HCT116 (cell line): ENCODE measurements at regions not wholly inside any gene's neighbourhood (a gene's known extent, or its start where the extent isn't known, plus 50 kb on each side); places are given as distances from the start of the nearest gene placed in this dataset.

Source experiments
- ATAC-seq: fragments of 200-7000 bp; cut with Tn5 transposase; 2 replicates; pipeline ENCODE4 v1.9.1; 2020; ENCODE audit warnings: mild to moderate bottlenecking, moderate library complexity
- BruUV-seq: library from RNA; stranded (reverse); fragments of 400-500 nt; replicated peaks from 2 replicates; lab custom pipeline; 2021; lab: Mats Ljungman, UMichigan
- CTCF ChIA-PET: fragments of 300-600 bp; sonication (Branson Sonifier 250); formaldehyde crosslinking; loops from one replicate; lab custom pipeline; 2021; ENCODE audit warnings: antibody characterized with exemption; lab: Charles Lee
- POLR2A ChIA-PET: fragments of 300-600, 350-600 bp; sonication (Branson Sonifier 250); formaldehyde crosslinking; loops from one replicate; lab custom pipeline; 2021; ENCODE audit warnings: antibody characterized with exemption; lab: Charles Lee
- RAD21 ChIA-PET, 2 experiments: fragments of 300-600 bp; sonication (Branson Sonifier 250); formaldehyde crosslinking; loops; one replicate each; lab custom pipeline; 2023; ENCODE audit warnings: low total read pairs in 2 of 2; ENCODE audit not compliant: uncharacterized antibody in 2 of 2, unreplicated experiment in 2 of 2, low non-redundant PET in 1 of 2; lab: Charles Lee
- DNase-seq: peaks from one replicate; pipeline ENCODE4 v3.0.0-alpha.2; 2010; ENCODE audit warnings: low read depth, low spot score
- H2AFZ ChIP-seq: fragments of 200-600 bp; shearing (Covaris generic), sonication (generic); 2 replicates; pipeline ENCODE4 v1.6.1; 2017; ENCODE audit warnings: low read depth, mixed run types, mixed read lengths, antibody characterized with exemption, low read length; ENCODE audit not compliant: poor library complexity, severe bottlenecking
- H3K27ac ChIP-seq: 2 replicates; pipeline ENCODE4 v1.5.1; 2012; ENCODE audit warnings: low read depth, low read length
- H3K27me3 ChIP-seq: fragments of 200-600 bp; sonication (generic); 2 replicates; pipeline ENCODE4 v1.6.1; 2016; ENCODE audit warnings: mixed run types, low read length, mixed read lengths; ENCODE audit not compliant: insufficient read depth
- H3K36me3 ChIP-seq, 2 experiments: fragments of 200-500 bp in 1 of 2; fragments of 200-600 bp in 1 of 2; sonication (Bioruptor generic) in 1 of 2; sonication (generic) in 1 of 2; 2 replicates each; pipeline versions ENCODE4 v1.5.1 to v1.6.1; 2014 to 2016; ENCODE audit warnings: low read length in 2 of 2, inconsistent platforms in 1 of 2, mixed read lengths in 1 of 2, mixed run types in 1 of 2; ENCODE audit not compliant: insufficient read depth in 2 of 2, control insufficient read depth in 1 of 2
- H3K4me1 ChIP-seq, 2 experiments: fragments of 200-600 bp in 1 of 2; sonication (generic) in 1 of 2; 2 replicates each; pipeline versions ENCODE4 v1.5.1 to v1.6.1; 2012 to 2017; ENCODE audit warnings: low read length in 2 of 2, inconsistent platforms in 1 of 2, mild to moderate bottlenecking in 1 of 2, mixed read lengths in 1 of 2, mixed run types in 1 of 2, moderate library complexity in 1 of 2; ENCODE audit not compliant: insufficient read depth in 2 of 2, control insufficient read depth in 1 of 2
- H3K4me2 ChIP-seq: fragments of 200-600 bp; sonication (generic); 2 replicates; pipeline ENCODE4 v1.6.1; 2017; ENCODE audit warnings: mixed run types, low read length, mixed read lengths
- H3K4me3 ChIP-seq, 2 experiments: fragments of 200-600 bp in 1 of 2; sonication (generic) in 1 of 2; replicated peaks in 1 of 2; 2 replicates each; pipeline ENCODE4 v1.5.1; 2011 to 2016; ENCODE audit warnings: low read length in 2 of 2, control low read depth in 1 of 2, low read depth in 1 of 2, mild to moderate bottlenecking in 1 of 2, mixed read lengths in 1 of 2, mixed run types in 1 of 2
- H3K79me2 ChIP-seq: fragments of 200-600 bp; sonication (generic); 2 replicates; pipeline ENCODE4 v1.6.1; 2017; ENCODE audit warnings: mild to moderate bottlenecking, mixed run types, low read length, moderate library complexity, mixed read lengths; ENCODE audit not compliant: insufficient read depth
- H3K9ac ChIP-seq: fragments of 200-600 bp; sonication (generic); 2 replicates; pipeline ENCODE4 v1.6.1; 2016; ENCODE audit warnings: low read length, mixed read lengths
- H3K9me2 ChIP-seq: fragments of 200-600 bp; sonication (generic), shearing (Covaris generic); 2 replicates; pipeline ENCODE4 v1.6.1; 2017; ENCODE audit warnings: mixed run types, mild to moderate bottlenecking, moderate library complexity; ENCODE audit not compliant: insufficient read depth
- H3K9me3 ChIP-seq, 2 experiments: fragments of 200-500 bp in 1 of 2; fragments of 200-600 bp in 1 of 2; sonication (Bioruptor generic) in 1 of 2; sonication (generic) in 1 of 2; 2 replicates each; pipeline ENCODE4 v1.6.1; 2014 to 2017; ENCODE audit warnings: low read length in 2 of 2, mixed read lengths in 2 of 2, inconsistent platforms in 1 of 2, low read depth in 1 of 2, mild to moderate bottlenecking in 1 of 2, mixed run types in 1 of 2, moderate library complexity in 1 of 2; ENCODE audit not compliant: control insufficient read depth in 1 of 2, insufficient read depth in 1 of 2
- H4K20me1 ChIP-seq: fragments of 200-600 bp; sonication (generic), shearing (Covaris generic); 2 replicates; pipeline ENCODE4 v1.6.1; 2017; ENCODE audit warnings: mixed run types, mild to moderate bottlenecking, moderate library complexity; ENCODE audit not compliant: insufficient read depth
- CBX3 ChIP-seq: IDR thresholded peaks from 2 replicates; pipeline ENCODE4 v1.6.1; 2012; ENCODE audit warnings: low read depth
- CTCF ChIP-seq, 3 experiments: fragments of 200-600 bp in 1 of 3; sonication (generic) in 1 of 3; IDR thresholded peaks in 2 of 3; conservative IDR thresholded peaks in 1 of 3; 2 replicates each; pipeline ENCODE4 v1.5.1; 2012 to 2017; ENCODE audit warnings: low read depth in 2 of 3, low read length in 2 of 3, antibody characterized with exemption in 1 of 3, borderline replicate concordance in 1 of 3, control low read depth in 1 of 3, mild to moderate bottlenecking in 1 of 3, mixed read lengths in 1 of 3, mixed run types in 1 of 3, moderate library complexity in 1 of 3; ENCODE audit not compliant: insufficient read depth in 1 of 3
- EGR1 ChIP-seq: IDR thresholded peaks from 2 replicates; pipeline ENCODE4 v1.6.1; 2012; ENCODE audit warnings: low read depth
- ELF1 ChIP-seq: IDR thresholded peaks from 2 replicates; pipeline ENCODE4 v1.6.1; 2012; ENCODE audit warnings: low read depth, borderline replicate concordance
- EZH2phosphoT487 ChIP-seq: fragments of 200-600 bp; IDR thresholded peaks from 2 replicates; pipeline ENCODE4 v1.6.1; 2018; ENCODE audit warnings: antibody characterized with exemption, borderline replicate concordance
- MAX ChIP-seq: IDR thresholded peaks from 2 replicates; pipeline ENCODE4 v1.6.1; 2012
- POLR2A ChIP-seq: IDR thresholded peaks from 2 replicates; pipeline ENCODE4 v1.7.0; 2011; ENCODE audit warnings: borderline replicate concordance; ENCODE audit not compliant: insufficient read depth, insufficient read length; ENCODE audit errors: extremely low read depth
- RAD21 ChIP-seq: IDR thresholded peaks from 2 replicates; pipeline ENCODE4 v1.6.1; 2012; ENCODE audit warnings: low read depth, mild to moderate bottlenecking
- REST ChIP-seq: IDR thresholded peaks from 2 replicates; pipeline ENCODE4 v1.6.1; 2012; ENCODE audit warnings: low read depth
- SIN3A ChIP-seq: IDR thresholded peaks from 2 replicates; pipeline ENCODE4 v1.6.1; 2012; ENCODE audit warnings: low read depth
- YY1 ChIP-seq: IDR thresholded peaks from 2 replicates; pipeline ENCODE4 v1.6.1; 2011; ENCODE audit warnings: low read length, low read depth, moderate library complexity, mild to moderate bottlenecking; ENCODE audit not compliant: insufficient replicate concordance; ENCODE audit errors: extremely low read depth
- ZFX ChIP-seq: fragments of 450-650 bp; IDR thresholded peaks from 2 replicates; pipeline ENCODE4 v1.6.1; 2017
- ZNF274 ChIP-seq: fragments of 200-500 bp; sonication (Bioruptor generic); IDR thresholded peaks from 2 replicates; pipeline ENCODE4 v1.6.1; 2014; ENCODE audit warnings: mild to moderate bottlenecking, low read depth, low read length, inconsistent platforms
- intact Hi-C: fragments of 100-400 bp; cut with micrococcal nuclease; formaldehyde crosslinking; loops from 2 replicates; pipeline ENCODE4 v1.10.0; 2022

- Histone ChIP-seq H3K79me2 (no peaks in the 10 kb centered on the region), H2AFZ (no peak overlapping the region), H3K36me3 (no peaks in the 10 kb centered on the region), H3K9me2 (no peaks in the 10 kb centered on the region), H3K9me3 (no peaks in the 10 kb centered on the region), H4K20me1 (no peaks in the 10 kb centered on the region), H3K4me3 (no peak overlapping the region), H3K9ac (no peak overlapping the region), H3K4me2 (no peak overlapping the region), H3K27ac (no peak overlapping the region), H3K4me1 (peaks cover 0 to 4% of the 10 kb centered on the region in 2 experiments; a peak in 1 of 4 replicates), H3K27me3 (no peaks in the 10 kb centered on the region)
- ChIA-PET CTCF (no interaction called here), POLR2A (no interaction called here), RAD21 (no interaction called here)
- TF ChIP-seq ZFX = no peak
- no peak for TF ChIP-seq CBX3
- no peak for TF ChIP-seq ELF1
- TF ChIP-seq ZNF274 = no peak
- no peak for TF ChIP-seq YY1
- TF ChIP-seq EGR1 = no peak
- no peak for TF ChIP-seq REST
- TF ChIP-seq MAX = no peak
- no peak for TF ChIP-seq RAD21
- TF ChIP-seq EZH2phosphoT487 = no peak
- no peak for TF ChIP-seq SIN3A
- no peak for TF ChIP-seq CTCF (IDR thresholded peaks at IDR 0.05 in 2 of 3, conservative IDR thresholded peaks at IDR 0.05 in 1 of 3; ENCODE audit: borderline replicate concordance in 1 of 3, insufficient read depth in 1 of 3, low read depth in 2 of 3, low read length in 2 of 3)
- TF ChIP-seq POLR2A = no peak
- no TSS peak for BruUV-seq
- DNase-seq = no peak
- ATAC-seq = no peak
- intact Hi-C loops = no loop called here
These were observed 516.9 kb downstream of the REEP3 start for GRCh38 chr10:64038107-64038506.
